NCI-H1105 treated with DMSO at 0.1 percent for 48 hours (cell line): ENCODE measurements at regions not wholly inside any gene's neighbourhood (a gene's known extent, or its start where the extent isn't known, plus 50 kb on each side); places are given as distances from the start of the nearest gene placed in this dataset.
A peak's percentile ranks its signal among the peaks of the same experiment; 100 is the strongest.
"Not testable (repeated sequence)": the region's sequence is repeated elsewhere in the genome, so short reads cannot be mapped to it uniquely, and the experiment has no call there.

ENCODE experiments used
- DNase-seq: peaks from one replicate; lab custom pipeline; 2025; lab: John Stamatoyannopoulos, UW

DNA sequence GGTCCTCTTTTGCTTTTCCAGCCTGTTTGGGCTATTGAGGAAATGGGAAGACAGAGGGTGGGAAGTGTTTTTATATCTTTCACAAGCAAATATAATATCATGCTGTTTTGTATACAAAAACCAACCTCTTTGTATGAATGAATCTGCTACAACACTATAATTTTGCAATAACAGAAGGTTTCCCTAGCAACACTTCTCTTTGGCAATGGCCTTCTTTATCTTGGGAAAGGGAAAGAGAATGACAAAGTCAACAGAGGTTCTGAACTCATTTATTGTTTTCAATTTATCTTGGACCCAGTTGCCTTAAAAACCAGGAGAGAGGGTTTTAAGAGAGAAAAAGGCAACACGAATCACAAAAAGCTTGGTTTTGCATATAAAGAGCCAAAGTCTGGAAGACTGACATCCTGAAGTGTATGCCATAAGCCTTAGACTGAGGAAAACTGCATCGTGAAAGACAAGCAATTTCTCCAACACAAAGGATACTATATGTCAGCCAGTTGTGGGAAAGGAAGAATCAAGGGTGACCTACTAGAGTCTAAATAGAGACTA, 121.8 kb upstream of the FAM241A start:
- DNase-seq: no peak

DNA sequence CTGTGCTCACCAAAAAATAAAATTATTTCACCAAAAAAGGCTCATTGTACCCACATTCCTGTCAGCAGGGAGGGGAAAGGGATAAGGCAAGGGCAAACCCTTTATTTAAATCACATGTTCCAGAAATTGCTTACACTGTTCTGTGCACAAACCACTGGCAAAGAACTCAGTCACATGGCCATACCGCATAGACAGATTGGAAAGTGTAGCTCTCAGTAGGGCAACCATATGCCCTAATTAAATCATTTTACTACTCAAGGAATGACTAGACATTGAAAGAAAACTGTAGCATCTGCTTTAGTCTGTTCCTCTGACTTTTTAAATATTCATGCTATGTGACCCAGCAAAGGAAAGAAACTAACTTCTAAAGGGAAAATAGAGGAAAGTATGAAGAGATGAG, 119.2 kb upstream of the FAM241A start:
- no peak for DNase-seq

DNA sequence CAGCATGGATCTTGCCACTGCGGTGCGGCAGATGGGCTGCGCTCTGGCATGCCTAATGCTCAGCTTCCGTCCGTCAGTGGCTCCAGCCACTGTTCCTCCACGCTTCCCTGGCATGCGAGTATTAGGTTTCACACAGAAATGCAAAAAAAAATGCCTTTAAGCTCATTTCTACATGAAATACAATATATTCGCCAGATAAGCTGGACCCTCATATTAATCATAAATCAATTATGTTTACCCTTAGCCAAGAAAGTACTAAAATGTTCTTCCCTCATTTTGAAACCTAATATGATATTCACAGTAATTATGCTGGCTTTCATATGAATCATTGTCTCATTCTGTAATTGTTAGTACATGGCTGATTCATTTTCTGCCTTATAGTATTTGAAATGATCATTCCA, 115.5 kb upstream of the FAM241A start:
- no peak for DNase-seq

DNA sequence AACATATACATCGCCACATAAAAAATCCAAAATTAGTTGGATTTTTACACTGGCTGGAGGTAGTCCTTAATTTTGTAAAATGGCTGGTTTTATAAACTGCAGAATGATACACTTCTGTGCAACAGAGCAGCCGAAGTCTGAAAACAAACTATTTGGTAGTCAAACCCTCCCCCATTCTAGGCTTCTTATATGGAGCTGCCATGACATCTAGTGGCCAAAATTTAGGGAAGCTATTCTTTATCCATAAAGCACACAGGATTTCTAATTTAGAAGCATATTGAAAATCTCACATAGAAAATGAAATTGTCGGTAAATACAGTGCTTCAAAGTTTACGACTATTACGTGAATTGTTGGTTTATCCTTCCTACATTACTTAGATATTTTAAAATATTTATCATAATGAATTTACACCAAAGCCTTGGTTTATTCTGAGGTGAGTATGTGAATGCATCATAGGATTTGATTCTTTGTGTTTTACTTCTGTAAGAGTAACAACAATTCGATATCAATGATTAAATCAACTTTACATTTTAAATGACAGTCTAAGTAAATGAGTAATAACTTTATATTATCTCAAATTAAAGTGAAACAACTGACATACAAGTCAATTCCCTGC, 113.4 kb upstream of the FAM241A start:
- peak; percentile 46 for DNase-seq

DNA sequence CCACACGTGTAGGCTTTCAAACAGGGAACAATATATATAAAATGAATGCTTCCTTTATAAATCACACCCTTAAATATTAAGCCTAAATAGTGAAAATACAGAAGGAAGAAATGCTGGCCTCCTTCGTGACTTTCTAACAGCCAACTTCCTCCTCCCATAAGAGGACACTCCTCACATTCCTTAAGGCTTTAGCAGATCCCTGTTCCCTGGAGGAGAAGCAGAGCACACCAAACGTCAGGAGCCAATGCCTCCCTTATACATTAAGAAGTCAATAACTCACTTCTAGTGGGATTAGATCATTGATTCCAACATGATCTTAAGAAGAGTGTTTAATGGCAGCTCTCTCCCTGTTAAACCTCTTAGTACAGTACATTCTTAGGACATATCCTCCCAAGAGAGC, 108.4 kb upstream of the FAM241A start:
- DNase-seq: no peak

DNA sequence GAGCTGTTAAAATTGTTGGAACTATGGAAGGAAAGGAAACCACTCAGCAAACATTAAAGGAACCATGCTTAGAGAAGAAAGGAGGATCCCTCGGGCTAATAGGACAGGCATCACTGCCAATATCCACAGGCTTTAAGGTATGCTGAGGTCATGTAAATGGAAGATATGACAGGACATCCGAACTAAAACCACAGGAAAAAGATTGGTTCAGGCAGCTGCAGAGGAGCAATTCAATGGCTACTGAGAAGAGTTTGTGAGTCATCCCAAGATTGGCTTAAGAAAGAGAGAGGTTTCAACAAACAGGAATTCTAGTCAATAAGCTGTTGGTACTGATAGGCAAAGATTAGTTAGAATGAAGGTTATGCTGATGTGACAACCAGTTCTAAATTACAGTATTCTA, 106.4 kb upstream of the FAM241A start:
- no peak for DNase-seq

DNA sequence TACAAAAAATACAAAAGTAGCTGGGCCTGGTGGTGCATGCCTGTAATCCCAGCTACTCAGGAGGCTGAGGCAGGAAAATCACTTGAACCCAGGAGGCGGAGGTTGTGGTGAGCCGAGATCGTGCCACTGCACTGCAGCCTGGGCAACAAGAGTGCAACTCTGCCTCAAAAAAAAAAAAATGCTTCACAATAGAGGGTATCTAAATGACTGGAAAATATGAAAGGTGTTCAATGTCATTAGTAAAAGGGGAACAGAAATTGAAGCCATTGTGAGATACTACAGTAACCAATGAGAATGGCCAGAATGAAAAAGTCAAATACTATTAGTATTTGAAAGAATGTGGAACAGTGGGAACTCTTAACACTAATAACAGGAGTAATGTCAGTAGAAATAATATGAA, 96.1 kb upstream of the FAM241A start:
- not testable (repeated sequence) for DNase-seq

DNA sequence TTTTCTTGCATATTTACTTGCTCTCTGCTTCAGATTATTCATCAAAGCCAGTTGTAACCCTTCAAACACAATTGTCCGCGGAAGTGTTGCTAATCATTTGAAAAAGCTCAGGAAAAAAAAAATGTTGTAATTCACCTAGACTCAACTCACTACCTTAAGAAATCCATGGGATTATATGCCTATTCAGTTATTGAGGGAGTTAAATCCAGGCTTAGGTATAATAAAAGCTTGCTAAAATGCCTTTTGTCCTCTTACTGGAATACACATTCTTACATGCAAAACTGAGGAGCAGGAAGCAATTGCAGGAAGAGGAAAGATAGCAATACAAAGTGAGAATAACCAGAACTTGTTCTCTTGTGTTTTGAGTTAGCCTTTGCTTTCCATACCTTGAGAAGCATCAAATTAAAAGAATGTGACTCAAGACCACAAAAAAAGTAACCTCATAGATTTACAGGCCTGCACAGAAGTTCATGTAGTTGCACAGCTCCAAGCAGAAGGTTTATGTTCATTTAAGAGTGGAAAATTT, 91.4 kb upstream of the FAM241A start:
- DNase-seq: no peak

DNA sequence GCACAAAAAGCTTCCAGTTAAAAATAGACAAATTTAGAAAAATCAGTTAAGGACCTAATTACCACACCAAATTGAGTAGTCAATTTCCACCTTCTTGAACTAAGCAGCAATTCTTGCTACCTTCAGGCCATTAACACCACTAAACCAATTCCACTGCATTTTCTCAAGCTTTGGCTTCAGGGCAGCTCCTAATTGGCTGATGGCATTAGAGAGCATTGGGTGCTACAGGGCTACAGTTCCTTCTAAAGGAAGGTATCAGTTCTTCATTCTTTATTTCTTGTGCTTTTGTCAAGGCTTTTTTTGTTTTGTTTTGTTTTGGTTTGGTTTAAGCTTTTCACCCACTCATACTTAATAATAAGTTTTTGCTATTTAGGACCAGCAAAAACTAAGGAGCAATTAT, 90.2 kb upstream of the FAM241A start:
- no peak for DNase-seq

DNA sequence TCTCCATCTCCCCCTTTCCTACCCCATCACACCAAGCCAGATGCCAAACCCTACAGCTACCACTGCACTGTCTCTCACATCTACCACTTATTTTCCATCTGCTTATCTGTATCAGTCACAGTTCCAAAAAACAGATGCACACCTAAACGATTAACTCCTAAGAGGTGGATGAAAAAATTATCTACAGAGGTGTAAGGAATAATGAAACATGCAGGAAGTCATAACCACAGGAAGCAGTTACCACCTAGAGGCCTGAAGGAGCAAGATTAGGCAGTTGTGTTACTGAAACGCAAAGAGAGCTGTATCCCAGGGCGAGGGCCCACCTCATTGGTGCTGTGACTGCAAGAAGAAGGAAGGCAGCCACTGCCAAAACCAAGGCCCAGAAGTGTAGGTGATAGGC, 87.8 kb upstream of the FAM241A start:
- no peak for DNase-seq

DNA sequence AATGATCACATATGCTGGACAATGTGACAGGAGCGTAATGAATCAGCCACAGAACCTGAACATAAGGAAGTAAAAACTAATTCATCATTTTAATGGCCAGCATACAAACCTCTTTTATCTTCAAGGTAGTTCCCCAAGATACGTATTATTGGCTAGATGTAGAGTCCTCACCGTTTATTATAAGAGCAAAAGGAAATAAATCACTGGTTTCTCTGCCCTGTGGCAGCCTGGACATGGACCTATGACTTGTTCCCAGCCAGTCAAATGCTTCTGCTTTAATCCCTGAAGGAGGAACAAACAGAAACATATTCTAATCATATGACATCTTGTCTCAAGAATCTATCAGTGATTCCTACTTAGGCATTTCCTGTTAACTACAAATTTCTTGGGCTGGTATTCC, 86.8 kb upstream of the FAM241A start:
- no peak for DNase-seq

DNA sequence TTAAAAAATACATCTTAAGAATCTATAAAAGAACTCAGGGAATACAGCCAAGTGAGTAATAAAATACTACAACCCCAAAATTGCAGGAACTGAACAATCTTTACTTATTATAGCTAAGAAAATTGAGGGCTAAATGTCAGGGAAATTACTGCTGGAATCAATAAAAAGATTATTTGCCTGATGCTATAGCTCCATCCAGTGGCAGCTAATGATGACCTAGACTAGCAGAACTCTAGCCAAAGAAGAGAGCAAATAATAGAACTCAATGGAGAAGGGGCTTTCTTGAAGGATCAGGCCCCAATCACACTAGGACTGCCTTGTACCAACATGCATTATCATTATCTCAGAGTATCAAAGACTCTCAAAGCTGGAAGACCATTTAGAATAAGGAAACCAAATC, 85.0 kb upstream of the FAM241A start:
- peak; percentile 1 for DNase-seq

DNA sequence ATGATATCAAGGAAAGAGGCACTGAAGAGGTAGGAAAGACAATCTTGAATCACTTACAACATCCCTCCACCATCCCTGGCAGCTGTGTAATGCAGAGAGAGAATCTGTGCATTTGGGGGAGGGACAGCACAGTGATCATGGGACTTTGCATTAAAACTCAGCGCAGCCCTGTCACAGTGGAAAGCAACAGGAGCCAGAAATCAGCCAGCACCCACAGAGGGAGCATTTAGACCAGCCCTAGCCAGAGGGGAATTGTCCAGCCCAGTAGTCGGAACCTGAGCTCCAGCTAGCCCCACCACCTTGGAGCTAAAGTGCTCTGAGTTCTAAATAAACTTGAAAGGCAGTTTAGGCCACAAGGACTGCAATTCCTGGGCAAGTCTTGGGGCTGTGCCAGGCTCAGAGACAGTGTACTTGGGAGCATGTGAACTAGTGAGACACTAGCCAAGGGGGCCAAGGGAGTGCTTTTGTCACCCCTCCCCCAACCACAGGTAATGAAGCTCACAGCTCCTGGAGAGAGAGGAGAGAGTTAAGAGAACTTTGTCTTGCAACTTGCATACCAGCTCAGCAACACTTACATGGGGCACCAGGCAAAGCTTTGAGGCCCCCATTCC, 83.9 kb upstream of the FAM241A start:
- DNase-seq: no peak

DNA sequence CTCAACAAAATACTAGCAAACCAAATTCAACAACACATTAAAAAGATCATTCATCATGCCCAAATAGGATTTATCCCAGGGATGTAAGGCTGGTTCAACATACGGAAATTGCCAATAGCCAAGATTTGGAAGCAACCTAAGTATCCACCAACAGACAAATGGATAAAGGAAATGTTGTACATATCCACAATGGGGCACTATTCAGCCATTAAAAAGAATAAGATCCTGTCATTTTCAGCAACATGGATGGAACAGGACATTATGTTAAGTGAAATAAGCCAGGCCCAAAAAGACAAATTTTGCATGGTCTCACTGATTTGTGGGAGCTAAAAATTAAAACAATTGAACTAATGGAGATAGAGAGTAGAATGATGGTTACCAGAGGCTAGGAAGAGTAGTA, 82.0 kb upstream of the FAM241A start:
- DNase-seq: no peak

DNA sequence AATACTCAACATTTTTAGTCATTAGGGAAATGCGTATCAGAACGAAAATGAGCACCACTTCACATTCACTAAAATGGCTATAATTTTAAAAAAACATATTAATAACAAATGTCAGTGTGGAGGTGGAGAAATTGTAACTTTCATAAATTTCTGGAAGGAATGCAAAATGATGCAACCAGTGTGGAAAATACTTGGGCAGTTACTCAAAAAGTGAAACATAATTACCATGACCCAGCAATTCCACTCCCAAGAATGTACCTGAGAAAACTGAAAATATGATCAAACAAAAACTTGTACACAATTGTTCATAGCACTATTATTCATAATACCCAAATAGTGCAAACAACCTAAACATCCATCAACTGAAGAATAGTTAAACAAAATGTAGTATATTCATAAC, 76.1 kb upstream of the FAM241A start:
- DNase-seq: no peak

DNA sequence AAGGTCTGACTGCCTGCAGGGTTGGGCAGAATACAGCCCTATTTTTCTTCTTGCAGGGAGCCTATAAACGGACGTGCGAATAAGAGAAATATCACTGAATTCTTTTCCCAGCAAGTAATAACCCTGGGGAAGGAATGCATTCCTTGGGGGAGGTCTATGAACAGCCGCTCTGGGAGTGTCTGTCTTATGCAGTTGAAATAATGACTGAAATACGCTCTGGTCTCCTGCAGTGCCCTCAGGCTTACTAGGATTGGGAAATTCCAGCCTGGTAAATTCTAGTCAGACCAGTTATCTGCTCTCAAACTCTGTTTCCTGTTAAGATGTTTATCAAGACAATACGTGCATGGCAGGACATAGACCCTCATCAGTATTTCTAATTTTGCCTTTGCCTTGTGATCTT, 72.1 kb upstream of the FAM241A start:
- no peak for DNase-seq

DNA sequence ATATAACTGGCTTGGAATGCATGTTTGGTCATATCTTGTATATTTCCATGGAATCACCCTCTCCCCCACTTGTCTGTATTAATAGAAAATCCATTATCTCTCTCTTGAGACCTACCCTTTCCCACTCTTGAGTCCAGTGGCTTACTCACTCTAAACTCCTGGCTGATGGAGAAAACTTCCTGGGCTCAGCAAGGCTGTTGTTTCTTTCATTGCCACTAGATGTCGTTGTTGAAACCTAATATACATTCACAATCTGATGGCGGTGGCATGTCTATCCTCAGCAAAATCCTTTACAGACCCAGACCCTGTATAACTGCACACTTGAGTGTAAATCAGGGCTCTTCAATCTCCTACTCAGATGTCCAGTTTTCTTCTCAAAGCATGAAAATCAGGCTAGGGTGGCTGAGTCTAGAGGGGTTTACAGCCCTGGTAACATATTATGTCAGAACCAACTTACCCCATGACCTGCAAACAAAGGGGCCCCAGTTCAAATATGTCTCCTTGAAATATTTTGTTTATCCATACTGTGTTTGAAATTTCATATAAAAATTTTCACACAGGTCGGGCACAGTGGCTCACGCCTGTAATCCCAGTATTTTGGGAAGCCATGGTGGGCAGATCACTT, 70.0 kb upstream of the FAM241A start:
- DNase-seq: peak; percentile 11

DNA sequence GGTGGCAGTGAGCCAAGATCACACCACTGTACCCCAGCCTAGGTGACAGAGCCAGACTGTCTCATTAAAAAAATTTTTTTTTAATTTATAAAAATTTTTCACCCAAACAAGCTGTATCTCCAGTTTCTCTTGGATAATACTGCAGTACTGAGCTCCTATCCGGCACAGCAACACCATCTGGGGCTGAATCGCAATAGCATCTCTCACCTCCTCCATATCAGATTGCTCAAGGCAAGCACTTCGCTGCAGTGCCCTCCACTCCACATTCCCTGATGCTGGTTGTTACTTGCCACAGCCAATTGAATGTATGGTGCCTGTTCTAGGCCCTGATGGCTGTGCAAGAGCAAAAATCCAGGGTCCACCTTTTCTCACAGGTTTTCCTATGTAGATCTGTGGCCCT, 69.3 kb upstream of the FAM241A start:
- no peak for DNase-seq

DNA sequence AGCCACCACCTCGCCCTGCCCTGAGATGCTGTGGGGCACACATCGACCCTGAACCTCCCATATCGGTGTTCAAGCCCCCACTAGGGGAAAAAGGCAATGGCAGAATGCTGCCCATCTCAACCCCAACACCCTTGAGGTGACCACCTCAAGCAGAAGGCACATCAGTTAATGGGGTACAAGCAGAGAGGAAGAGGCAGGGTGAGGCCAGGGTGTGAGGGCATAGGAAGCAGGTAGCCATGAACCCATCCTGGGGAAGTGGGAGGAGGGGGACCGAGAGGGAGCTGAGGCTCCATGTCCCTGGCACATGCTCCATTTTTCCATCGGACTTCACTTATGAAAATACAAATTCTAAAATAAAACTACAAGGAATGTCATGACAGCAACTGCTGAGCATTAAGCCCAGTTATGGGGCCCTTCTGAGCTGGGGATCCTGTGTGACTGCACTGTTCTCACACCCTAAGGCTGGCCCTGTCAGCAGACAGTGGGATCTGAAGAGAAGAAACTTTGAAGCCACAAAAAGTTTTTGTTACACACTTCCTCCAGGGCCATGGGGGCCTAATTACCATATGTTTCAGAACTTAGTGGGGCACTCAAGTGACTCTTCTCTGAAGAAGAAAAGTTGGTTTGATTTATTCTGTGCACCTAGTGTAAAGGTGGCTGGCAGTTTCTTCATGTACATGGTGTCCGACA, 68.2 kb upstream of the FAM241A start:
- no peak for DNase-seq

DNA sequence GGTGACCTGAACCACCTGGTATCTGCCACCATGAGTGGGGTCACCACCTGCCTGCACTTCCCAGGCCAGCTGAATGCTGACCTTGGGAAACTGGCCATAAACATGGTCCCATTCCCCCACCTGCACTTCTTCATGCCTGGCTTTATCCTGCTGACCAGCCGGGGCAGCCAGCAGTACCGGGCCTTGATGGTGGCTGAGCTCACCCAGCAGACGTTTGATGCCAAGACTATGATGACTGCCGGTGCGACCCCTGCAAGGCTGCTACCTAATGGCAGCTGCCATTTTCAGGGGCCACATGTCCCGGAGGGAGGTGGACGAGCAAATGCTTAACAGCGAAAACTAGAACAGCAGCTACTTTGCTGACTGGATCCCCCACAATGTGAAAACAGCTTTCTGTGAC, 67.5 kb upstream of the FAM241A start:
- DNase-seq: no peak

DNA sequence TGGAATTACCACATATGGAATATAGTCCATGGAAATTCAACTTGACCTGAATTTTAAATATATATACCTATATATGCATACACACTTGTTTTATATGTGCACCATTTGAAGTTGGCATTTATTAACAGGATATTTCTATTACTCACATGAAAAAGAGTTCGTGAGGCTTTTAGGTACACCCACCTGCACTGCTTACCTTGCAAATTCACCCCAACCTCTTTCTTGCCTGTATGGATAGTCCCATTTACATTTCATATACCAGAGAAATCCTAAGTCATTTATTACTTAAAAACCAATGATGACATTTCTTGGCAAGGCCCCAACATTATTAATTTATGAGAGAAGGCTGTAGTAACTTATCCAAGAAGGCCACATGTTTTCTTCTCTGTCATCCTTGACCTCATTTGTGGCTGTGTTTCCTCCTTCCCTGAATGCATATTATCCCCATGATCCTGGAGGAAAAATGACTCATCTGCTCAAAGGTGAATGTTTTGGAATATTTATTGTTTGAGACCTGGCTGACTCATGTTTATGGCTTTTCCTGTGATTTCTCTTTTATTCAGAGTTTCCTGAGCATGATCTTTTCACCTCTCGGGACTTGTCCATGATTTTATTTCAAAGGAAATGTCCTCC, 62.2 kb upstream of the FAM241A start:
- DNase-seq: no peak
